GM19324 (cell line): ENCODE measurements at regions not wholly inside any gene's neighbourhood (a gene's known extent, or its start where the extent isn't known, plus 50 kb on each side); places are given as distances from the start of the nearest gene placed in this dataset.
"Not testable (repeated sequence)": the region's sequence is repeated elsewhere in the genome, so short reads cannot be mapped to it uniquely, and the experiment has no call there.

Experiments used
- ATAC-seq: cut with Tn5 transposase; IDR thresholded peaks from one replicate; pipeline ENCODE4 v1.9.1; 2021; ENCODE audit warnings: mild to moderate bottlenecking, moderate library complexity; ENCODE audit not compliant: unreplicated experiment, low FRiP score

- no peak for ATAC-seq
Measured at GRCh38 chr9:80804873-80805272, 884.5 kb downstream of the TLE1 start.

GRCh38 chr9:80797831-80798688, 891.3 kb downstream of the TLE1 start:
- no peak for ATAC-seq

- ATAC-seq: no peak
Measured at GRCh38 chr9:80797101-80797829, 892.1 kb downstream of the TLE1 start.

GRCh38 chr9:80796632-80797031, 892.7 kb downstream of the TLE1 start:
- ATAC-seq: no peak

GRCh38 chr9:80794197-80794596, 895.1 kb downstream of the TLE1 start:
- no peak for ATAC-seq

- ATAC-seq: no peak
Measured at GRCh38 chr9:80793706-80794105, 895.6 kb downstream of the TLE1 start.

GRCh38 chr9:80792726-80793125, 896.6 kb downstream of the TLE1 start:
- no peak for ATAC-seq

- no peak for ATAC-seq
Measured at GRCh38 chr9:80791836-80792235, 897.5 kb downstream of the TLE1 start.

- ATAC-seq: no peak
Measured at GRCh38 chr9:80790764-80791163, 898.6 kb downstream of the TLE1 start.

- no peak for ATAC-seq
Measured at GRCh38 chr9:80789831-80790230, 899.5 kb downstream of the TLE1 start.

GRCh38 chr9:80787636-80788035, 901.7 kb downstream of the TLE1 start:
- no peak for ATAC-seq

- no peak for ATAC-seq
Measured at GRCh38 chr9:80784647-80785046, 904.7 kb downstream of the TLE1 start.

GRCh38 chr9:80775971-80776370, 913.4 kb downstream of the TLE1 start:
- ATAC-seq: no peak

- no peak for ATAC-seq
Measured at GRCh38 chr9:80775530-80775929, 913.8 kb downstream of the TLE1 start.

- ATAC-seq: no peak
Measured at GRCh38 chr9:80771555-80772347, 917.6 kb downstream of the TLE1 start.

- no peak for ATAC-seq
Measured at GRCh38 chr9:80763536-80763935, 925.8 kb downstream of the TLE1 start.

- ATAC-seq: no peak
Measured at GRCh38 chr9:80755586-80755985, 933.8 kb downstream of the TLE1 start.

- not testable (repeated sequence) for ATAC-seq
Measured at GRCh38 chr9:80747056-80747455, 942.3 kb downstream of the TLE1 start.

- no peak for ATAC-seq
Measured at GRCh38 chr9:80732506-80732905, 956.8 kb downstream of the TLE1 start.

- no peak for ATAC-seq
Measured at GRCh38 chr9:80720579-80720978, 968.8 kb downstream of the TLE1 start.

- no peak for ATAC-seq
Measured at GRCh38 chr9:80707120-80707519, 982.2 kb downstream of the TLE1 start.
